NCI-H345 treated with DMSO at 0.1 percent for 48 hours (cell line): ENCODE measurements at regions not wholly inside any gene's neighbourhood (a gene's known extent, or its start where the extent isn't known, plus 50 kb on each side); places are given as distances from the start of the nearest gene placed in this dataset.

ENCODE experiments used
- DNase-seq: peaks from one replicate; lab custom pipeline; 2025; ENCODE audit not compliant: unreplicated experiment; lab: John Stamatoyannopoulos, UW

DNA sequence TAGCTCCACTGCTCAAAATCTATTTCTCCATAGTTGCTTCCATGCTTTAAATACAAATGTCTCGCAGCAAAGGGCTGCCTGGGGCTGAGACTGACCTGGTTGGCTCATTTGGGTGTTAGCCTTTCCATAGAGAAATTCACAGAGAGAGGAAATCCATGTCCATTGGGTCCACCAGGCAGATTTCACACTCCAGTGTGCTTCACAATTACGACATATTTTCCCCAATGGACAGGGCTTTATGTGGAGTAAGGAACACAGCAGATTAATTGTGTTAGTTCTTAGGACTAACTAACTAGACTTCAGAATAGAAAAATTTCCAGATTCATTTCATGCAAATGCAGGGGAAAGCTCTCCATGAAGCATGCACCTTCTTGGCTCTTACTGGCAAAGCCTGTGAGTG, 180.7 kb downstream of the FBXO15 start:
- DNase-seq: no peak

DNA sequence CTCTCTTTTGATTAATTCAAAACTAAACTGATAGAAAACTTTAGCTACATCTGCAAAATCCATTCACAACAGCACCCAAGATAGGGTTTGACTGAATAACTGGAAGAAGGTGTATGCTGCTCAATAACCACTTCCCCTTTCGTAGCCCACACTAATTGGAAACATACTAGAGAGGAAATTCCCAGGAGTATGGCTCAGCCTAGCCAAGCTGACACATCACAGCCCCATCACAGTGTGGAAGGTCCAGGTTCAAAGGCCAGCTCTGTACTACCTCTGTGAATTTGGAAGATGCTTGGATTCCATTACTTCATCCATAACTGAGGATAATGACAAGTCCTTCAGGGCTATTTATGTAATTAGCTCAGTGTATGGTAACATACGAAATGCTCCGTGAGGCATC, 185.4 kb downstream of the FBXO15 start:
- no peak for DNase-seq

DNA sequence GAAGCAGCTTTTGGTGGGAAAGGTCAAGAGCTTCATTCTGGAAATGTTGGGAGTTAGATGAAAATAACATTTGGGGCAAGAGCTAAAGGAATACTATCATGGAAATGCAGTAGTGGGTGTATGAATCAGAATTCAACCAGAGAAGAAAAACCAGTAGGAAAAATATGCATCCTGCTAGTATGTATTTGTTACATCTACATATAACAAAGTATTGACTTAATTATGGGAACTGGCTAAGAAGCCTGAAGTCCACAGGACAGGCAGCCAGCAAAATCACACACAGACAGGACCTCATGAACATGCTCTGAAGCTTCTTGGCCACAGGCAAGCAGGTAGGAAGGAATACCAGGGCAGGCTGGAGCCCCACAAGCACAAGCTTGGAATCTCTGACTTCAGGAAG, 185.8 kb downstream of the FBXO15 start:
- DNase-seq: no peak

DNA sequence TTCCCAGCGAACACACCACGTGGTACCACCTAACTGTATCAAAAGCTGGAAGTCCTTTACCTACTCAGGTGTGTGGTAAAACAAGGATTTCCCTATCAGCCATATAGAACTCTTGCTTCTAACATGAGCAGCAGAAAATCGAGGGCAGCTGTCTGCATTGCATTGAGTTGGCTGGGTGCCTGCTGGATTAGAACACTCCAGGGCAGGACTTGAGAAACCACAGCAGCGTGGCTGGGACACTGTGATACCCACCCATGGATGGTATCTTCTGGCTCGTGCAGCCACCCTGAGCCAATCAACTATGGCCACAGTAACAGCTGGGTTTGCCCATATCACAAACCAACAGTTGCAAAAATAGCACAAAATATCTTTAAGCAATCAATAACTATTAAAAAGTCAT, 188.3 kb downstream of the FBXO15 start:
- DNase-seq: no peak

DNA sequence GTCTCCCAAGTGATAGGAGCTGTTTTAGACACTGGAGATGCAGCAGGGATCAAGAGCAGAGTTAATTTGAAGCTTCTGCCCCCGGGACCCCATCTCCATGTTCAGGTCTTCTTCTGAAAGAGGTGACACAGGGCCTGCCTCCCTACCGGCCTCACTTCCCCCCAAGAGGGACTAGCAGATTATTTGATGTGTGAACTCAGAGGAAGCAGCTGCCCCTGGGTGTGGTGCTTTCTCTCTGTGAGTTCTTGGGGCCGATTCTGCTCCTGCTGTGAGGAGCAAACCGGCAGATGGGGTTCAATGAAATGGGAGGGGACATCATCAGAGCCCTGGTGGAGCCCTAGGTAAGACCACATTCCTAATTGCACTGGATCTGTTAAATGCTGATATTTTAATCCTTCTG, 193.4 kb downstream of the FBXO15 start:
- DNase-seq: no peak

DNA sequence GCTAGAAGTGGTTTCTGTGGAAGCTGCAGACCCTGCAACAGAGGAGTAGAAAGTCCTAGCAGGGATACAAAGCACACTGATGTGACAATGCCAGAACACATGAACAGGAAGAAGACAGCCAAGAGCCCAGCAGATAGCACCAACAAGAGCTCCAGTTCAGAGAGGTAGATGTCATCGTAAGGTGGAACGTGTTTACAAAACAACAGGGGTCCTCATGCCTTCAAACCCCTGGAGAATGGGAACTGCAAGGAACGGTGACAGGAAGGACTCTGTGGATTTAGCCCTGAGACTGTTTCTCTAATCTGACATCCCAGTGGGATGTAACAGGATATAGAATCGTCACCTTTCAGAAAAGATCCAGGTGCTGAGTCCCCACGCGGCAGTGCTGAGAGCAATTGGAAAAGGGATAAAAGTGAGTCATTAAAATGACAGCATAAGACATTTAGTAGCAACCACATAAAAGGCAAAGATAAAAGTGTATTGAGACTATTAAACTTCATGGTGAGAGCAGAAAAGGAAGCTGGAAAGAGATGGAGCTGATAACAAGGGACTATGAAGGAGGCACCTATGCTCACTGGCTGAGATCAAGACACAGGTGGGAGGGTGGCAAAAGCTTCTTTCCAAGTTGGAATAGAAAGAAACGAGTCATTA, 195.2 kb downstream of the FBXO15 start:
- DNase-seq: no peak

DNA sequence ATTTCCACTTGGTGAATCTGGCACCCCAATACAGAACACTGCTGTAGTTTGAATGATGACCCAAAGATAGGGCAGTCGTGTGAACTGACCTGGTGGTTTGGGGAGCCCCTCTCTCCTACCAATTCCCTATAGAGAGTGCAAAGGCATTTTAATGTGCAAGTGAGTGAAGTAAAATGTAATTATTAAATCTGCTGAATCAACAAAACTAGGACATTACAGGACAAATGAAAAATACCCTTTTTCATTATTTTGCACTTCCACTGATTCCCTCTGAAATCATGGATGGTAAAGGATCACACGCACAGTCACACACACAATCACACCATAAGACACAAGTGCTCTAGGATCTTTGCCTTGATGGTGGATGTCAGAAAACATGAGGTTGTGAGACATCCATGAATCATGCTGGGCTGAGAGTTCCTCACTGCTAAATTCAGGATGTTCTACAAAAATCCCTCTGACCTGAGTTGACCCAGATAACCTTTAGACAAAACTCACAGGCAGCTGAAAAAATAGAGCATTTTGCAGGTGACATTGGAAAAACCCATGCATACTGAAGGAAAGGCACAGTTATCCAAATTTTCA, 197.4 kb downstream of the FBXO15 start:
- DNase-seq: no peak

DNA sequence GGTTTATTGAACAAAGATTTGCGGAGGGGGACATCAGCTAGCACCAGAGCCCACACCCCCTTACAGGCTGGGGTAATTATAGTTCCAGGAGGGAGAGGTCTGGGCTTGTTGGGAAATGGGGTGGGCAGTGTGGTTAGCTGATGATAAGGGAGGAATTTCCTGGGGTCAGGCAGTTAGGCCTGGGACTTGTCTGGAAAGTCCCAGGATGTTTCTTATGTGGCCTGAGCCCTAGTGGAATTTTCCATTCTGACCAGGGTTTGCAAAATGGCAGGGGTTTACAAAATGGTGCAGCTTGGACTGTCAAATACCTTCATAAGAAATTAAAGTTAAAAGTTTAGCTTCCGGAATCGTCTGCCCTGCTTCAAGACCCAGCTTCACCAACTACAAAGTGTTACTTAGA, 199.1 kb downstream of the FBXO15 start:
- DNase-seq: no peak

DNA sequence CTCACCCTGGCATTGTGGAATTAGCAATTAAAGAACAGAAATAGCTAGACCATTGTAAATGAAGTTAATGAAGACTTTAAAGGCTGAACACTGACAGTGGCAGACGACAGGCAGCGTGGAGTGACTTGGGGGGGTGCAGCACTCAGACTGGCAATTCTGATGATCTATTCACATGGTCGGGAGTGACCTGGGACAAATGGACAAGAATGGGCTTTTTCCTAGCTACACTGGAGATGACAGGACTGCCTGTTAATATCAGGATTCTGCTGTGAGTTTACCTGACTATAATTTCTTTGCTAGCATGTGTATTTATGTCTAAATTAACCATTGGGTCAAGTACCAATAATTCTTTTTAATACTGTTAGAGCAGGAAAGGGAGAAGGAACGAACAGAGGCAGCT, 199.6 kb downstream of the FBXO15 start:
- no peak for DNase-seq

DNA sequence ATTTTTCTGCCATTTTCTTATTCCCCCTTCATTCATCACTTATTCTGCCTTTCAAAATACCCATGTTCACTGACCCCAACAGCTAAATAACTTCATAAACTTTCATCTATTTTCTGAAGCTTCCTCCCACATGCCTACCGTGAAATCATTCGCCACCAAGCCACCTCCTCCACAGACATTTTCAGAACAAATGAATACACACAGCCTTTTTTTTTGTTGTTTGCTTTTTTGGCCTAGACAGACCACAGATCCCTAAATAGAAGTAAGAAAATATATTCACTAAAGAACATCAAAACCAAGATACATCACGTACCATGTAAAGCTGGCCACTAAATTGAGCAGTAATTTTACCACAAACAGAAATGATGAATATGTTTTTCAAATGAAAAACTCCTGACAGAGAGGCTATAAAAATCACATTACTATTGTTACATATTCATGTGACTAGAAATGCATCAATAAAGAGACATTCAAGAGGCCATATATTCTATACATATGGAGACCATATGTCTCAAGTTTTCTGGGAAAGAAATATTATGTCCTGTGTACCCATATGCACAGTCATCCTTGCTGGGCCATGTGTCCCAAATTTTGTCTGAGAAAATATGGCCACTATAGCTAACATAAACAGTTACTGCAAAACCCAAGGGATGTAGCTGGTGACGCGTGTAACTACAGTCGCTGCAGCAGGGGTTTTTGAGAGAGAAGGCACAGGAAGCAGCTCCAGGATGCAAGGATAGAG, 200.3 kb downstream of the FBXO15 start:
- DNase-seq: no peak

DNA sequence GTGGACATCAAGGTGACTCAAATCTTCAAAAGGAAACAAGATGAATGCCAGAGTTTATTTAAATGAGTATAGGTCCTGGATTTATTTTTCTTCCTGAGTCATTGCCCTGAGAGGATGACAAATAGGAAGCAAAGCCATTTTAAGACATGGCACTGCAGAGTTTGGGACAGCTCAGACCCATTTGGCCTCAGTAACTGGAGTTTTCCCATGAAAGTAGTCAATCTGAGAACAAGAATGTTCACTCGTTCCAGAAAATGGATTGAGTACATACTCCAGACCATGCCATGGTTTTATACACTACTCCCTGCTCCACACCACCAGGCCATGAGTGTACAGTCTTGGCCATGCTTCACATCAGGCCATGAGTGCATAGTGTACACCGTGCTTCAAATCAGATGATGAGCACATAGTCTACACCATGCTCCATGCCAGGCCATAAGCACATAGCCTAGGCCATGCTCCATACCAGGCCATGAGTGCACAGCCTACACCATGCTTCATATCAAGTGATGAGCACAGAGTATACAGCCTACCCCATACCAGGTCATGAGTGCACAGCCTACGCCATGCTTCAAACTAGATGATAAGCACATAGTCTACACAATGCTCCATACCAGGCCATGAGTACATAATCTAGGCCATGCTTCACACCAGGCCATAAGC, 202.4 kb downstream of the FBXO15 start:
- DNase-seq: no peak

DNA sequence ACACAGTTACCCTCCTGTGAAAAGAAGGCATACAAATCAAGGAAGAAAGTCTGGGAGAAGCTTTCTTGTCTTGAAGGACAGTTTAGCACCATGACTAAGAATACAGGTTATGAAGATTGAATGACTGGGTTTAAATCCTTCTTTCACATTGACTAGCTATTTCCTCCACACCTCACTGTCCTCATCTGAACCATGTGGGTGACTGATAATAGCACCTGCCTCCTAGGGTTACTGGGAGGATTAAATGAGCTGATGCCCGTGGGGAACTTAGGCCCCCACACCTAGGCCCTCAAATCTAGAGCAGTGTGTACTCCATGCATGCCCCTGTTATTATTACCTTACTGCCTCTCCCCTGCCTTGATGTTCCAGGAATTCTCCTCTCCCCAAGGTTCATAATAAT, 202.9 kb downstream of the FBXO15 start:
- DNase-seq: no peak

DNA sequence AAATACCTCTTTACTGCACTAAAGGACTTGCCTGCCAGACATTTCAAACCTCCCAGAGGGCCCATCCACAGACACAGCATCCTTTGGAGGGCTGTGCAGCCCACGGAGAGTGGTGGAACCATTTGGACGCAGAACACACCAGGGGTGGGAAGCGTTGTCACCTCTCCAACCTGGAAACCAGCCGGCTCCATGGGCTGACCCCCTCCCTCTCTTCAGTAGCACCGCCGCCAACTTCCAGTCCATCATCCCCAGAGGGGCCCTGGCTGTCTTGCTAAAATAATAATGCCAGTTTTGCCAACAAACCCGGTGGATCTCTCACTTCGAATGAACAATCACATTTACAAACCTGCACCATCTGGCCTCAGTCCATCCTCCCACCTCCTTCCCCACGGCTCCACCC, 203.9 kb downstream of the FBXO15 start:
- no peak for DNase-seq

DNA sequence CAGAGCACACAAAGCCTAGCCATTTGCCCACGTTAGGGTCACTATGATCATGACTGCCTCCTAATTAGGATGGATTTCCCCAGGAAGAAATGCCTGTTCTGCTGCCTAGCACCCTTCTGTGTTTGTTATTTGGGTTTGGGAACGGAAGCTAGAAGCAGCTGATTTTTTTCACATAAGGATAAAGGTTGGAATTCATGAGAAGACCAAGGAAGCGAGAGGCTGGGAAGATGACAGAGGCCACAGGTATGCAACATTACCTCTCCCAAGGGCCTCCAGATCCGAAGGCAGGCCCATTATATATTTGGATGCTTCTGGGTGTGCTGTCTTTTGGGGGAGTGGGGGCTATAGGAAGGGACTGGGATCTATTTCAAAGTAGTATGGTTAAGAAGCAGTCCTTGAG, 204.7 kb downstream of the FBXO15 start:
- no peak for DNase-seq

DNA sequence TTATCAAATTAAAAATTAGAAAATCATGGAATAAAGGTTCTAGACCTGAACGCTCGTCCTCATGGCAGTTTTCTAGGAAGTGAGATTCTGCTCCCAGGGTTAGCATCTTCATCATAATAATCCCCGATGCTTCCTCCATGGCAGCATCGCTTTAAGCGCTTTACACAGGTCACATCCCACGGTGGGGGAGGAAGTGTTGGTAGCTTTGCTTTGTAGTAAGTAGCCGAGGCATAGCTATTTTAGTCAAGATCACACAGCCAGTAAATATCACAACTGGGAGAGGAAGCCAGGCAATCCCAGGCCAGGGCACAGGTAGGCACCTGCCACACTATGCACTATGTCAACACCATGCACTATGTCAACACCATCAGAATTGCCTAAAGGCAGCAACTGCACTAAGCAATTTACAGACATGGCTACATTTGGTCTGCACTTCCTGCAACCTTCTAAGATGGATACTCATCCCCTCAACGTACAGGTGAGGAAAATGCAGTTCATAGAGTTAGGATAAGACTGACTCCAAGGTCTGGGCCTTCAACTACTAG, 205.5 kb downstream of the FBXO15 start:
- DNase-seq: peak; percentile 74

DNA sequence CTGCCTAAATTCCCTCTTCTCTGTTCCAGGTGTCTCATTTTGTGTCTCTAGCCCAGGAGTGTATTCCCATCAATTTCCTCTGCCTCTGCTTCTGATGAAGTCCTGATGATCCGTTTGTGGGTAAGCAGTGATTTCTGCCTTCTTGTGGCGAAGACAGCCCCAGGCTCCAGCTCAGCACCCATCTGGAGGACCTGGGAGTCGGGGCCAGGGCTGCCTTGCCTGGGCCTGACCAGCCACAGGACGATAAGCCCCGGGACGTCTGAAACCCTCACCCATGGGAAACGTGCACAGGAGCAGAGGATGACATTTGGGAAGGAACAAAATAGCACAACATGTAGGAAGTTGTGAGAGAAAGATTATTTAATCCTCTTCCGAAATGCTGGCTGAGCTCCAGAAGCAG, 206.9 kb downstream of the FBXO15 start:
- DNase-seq: no peak

DNA sequence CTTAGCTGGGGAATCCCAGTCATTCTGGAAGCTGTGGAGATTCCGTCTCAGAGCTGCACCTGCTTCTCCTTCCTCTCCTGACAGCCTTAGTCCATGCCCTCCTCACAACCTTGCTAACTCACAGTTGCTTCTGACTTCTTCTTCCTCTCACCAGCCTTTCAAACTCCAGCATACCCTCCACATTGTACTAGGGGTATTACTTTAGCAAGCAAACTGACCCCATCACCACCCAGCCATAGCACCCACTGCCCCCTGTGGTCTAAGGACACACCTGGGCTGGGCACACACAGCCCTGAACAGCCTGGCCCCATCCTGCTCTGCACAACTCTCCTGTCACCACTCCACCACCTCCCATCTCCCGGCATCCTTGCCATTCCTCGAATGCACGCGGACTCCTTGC, 208.2 kb downstream of the FBXO15 start:
- no peak for DNase-seq

DNA sequence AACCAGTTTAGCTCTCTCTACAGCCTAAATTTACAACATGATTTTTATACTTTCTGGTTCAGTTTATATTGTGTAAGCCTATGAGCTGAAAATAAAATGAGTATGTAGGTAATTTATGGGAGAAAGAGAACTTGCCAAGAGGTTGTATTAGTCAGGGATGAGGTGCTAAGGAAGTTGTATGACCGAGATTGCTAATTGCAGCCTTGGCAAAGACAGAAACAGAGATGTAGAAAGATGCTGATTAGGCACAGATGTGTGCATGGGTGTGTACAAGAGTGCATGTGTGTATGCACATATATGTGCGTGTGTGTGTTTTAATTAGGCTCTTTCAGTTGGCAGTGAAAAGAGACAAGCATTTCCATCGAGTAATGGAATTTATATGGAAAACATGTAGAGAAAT, 213.9 kb downstream of the FBXO15 start:
- DNase-seq: no peak

DNA sequence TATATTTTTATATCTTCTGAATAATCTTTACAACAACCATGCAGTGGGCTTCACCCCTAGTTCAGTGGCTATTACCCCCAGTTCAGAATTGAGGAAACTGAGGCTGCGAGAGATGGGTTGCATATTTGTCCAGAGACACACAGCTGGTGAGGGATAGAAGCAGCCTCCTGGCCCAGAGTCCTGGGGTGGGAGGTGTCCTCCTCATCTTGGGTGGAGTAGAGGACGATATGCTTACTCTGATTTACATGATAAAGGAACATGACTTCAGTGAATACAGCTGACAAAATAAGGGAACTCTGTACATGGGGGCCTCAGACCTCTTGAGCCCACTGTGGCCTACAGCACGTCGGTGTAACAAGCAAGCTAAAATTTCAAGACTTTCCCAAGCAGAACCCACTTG, 214.7 kb downstream of the FBXO15 start:
- DNase-seq: no peak

DNA sequence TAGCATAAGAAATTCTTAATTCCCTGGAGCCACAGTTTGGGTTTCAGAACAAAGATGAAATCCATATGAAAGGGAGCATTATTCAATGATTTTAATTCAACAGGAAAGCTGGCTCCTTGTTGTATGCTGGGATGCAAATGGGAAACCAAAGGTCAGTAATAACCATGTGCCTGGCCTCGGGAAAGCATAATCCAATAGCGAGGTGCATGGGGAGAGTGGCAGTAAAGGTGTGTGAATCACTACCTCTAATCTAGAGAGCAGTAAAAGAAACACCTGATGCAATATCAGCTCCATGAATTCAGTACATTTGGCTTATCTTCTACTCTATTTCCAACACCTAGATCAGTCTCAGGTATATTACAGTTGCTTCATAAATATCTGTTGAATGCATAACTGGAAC, 220.1 kb downstream of the FBXO15 start:
- no peak for DNase-seq

DNA sequence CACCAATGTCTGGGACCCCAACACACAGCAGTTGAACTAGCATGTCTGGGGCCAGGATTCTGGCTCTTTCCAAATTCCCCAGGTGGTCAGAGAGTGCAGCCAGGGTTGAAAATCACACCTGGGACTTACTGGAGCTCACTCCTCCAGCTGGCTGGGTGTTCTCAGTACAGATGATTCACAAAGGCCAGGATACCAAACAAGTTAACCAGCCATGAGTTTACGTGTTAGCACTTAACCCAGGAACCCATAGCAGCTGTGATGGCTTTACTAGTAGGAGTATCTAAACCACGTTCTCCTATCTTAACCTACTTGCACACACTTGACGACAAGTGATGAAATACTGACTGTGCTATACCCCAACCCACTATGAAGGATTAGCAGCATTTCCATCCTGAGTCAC, 222.8 kb downstream of the FBXO15 start:
- no peak for DNase-seq

DNA sequence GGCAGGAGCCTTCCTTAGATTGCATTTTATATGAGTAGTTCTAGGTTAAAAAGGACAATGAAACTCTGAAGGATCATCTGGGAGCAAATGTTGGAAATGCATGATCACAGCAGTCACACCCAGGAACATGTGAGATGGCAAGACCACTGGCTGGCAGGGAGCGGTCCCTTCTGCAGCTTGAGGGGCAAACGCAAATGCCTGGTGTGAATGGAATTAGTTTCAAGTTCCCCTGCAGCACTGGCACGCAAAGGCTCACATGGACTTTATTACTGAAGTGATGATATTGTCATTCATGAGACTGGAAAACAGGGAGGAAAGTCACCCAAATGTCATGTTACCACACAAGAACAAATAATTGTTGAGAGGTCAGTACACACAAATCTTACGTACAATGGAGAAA, 223.3 kb downstream of the FBXO15 start:
- no peak for DNase-seq
